ENCODE measurements at regions not wholly inside any gene's neighbourhood (a gene's known extent, or its start where the extent isn't known, plus 50 kb on each side); places are given as distances from the start of the nearest gene placed in this dataset.
A peak's percentile ranks its signal among the peaks of the same experiment; 100 is the strongest.

DNA sequence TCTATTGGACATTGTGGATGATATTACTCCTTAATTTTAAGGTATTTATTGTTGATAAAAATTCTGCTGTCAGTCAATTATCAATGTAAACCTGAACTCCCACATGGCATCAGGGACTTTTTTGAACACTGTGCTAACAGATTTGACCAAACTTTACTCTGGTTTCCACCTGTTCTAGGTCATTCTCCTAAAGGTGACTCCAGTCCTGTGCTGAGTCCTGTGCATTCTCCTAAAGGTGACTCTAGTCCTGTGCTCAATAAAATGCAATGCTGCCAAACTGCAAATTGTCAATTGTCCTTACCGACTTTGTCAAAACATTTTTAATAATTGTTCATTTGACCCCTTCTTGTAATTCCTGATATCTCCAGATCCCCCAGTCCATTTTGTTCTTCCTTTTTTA, 408.4 kb upstream of the EPHA7 start:
- DNase-seq (ENCODE audit: low spot score): no peak

DNA sequence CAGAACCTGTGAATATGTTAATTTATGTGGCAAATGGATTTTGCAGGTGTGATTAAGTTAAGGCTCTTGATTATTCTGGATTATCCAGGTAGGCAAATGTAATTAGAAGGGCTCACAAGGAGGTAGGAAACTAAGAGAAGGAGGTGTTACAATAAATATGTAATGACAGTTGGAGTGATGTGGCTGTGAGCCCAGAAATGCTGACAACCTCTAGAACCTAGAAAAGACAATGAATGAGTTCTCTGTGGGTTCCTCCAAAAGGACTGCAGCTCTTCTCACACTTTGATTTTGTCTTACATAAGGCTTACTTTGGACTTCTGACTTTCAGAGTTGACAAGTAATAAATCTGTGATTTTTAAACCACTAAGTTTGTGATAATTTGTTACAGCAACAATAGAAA, 406.6 kb upstream of the EPHA7 start:
- no peak for DNase-seq (ENCODE audit: low spot score)

DNA sequence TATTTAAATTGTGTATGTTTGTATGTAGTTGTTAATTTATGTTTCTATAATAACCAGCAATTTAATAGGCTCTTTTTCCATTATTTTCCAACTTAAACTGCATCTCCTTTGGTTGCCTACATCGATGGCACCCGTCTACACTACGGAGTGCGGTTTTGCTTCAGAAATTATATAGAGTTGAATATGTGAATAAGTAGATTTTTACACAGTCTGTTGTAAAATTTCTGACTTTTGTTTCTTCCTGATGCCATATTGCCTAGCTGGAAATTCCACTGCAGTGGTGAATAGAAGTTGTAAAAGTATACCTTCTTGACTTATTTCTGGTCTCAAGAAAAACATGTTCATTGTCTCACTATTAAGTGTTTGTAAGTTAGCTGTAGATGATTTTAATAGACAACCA, 404.1 kb upstream of the EPHA7 start:
- no peak for DNase-seq (ENCODE audit: low spot score)

DNA sequence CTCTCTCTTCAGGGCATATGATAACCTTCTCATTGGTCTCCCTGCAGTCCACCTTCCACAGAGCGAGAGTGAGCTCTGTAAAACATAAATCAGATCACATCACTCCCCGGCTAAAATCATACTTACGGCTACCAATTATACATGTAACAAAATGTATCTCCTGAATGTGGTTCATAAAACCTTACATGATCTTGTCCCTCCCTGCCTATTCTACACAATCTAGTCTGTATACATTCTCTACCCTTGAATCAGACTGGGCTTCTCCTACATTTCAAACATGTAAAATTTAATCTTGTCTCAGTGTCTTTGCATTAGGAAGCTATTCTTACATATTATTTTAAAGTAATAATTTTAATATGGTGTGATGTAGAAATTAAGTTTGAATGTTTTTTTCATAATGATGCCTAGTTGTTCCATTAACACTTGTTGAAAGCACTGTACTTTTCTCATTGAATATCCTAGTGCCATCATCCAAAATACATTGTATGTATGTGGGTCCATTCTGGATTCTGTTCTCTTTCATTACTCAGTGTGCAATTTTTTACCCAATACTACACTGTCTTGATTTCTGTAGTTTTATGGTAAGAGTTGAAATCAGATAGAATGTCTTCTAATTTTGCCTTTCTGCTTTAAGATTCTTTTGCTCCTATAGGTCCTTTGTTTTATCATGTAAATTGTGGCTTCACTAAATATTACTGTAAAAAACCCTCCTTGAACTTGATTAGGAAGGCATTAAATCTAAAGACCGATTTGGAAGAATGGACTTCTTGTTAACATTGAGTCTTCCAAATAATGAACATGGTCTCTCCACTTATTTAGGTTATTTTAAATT, 403.3 kb upstream of the EPHA7 start:
- no peak for DNase-seq (ENCODE audit: low spot score)

DNA sequence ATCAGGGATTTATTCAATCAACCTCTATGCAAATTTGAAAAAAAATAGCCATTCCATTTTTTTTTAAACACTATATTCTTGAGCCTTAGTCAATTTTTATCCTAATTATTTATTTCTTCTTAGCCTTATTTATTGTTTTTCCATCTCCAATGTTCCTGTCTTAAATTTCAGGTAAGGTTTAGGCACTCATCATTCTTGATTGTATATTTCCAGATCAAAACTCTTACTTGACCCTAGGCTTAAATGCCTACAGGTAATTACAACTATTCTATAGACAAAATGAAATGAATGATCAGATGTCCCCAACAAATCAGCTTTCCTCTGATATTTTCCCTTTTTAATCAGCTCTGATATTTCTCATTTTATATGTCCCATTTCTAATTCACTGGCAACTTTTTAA, 402.6 kb upstream of the EPHA7 start:
- no peak for DNase-seq (ENCODE audit: low spot score)

DNA sequence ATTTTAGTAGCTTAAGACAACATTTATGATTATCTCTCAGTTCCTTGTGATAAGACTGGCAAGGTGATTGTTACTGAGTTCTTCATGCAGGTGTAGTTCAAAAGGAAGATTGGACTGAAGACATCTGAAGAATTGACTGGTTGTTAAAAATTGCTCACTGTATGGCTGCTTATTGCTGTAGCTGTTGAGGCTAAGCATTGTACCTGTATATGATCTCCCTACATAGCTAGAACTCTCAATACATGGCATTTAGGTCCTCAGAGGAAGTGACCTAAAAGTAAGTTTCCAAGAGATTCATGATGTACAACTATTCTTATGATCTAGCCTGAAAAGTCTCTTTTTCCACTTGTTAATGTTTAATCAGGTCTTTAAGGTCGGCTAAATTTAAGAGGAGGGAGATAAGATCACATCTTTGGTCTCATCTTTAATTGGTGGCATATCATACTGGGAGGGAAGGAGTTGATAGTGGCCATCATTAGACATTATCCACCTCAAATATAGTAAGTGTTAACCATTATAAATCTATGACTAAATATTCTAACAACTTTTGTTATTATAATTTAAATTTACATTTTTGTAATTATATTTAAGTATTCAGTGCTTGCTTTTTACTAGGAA, 401.2 kb upstream of the EPHA7 start:
- DNase-seq (ENCODE audit: low spot score): no peak

DNA sequence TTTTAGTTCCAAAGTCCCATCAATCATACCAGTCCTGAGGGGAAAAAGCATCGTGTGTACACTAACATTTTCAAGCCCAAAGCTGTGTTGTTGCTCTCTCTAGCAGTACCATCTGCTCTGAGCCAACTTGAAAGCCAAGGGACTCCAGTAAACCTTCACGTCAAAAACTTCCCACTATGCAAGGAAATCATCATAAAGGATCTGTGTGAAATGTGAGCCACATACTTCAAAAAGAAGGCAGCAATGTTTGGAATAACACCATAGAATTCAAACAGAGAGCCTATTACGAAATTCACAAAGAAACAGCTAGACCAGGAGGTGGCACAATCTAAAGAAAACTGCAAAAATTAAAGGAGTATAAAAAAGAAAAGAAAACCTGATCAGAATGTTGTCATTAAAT, 399.8 kb upstream of the EPHA7 start:
- DNase-seq (ENCODE audit: low spot score): no peak

DNA sequence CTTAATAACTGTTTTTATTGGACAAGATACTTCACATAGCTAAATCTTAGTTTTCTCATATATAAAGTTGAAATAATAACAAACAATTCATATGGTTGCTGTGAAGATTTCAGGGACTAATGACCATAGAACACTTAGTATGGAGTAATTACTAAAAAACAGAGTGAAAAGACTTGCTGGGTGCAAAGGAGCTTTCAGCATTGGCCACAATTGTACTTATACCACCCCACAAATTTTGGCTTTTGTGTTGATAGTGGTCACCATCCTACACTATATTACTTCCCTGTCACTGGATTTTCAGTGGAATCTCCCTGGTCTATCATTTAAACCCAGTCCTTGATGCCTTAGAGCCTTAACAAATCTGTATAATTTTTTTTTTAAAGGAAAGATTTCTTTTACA, 398.6 kb upstream of the EPHA7 start:
- no peak for DNase-seq (ENCODE audit: low spot score)

DNA sequence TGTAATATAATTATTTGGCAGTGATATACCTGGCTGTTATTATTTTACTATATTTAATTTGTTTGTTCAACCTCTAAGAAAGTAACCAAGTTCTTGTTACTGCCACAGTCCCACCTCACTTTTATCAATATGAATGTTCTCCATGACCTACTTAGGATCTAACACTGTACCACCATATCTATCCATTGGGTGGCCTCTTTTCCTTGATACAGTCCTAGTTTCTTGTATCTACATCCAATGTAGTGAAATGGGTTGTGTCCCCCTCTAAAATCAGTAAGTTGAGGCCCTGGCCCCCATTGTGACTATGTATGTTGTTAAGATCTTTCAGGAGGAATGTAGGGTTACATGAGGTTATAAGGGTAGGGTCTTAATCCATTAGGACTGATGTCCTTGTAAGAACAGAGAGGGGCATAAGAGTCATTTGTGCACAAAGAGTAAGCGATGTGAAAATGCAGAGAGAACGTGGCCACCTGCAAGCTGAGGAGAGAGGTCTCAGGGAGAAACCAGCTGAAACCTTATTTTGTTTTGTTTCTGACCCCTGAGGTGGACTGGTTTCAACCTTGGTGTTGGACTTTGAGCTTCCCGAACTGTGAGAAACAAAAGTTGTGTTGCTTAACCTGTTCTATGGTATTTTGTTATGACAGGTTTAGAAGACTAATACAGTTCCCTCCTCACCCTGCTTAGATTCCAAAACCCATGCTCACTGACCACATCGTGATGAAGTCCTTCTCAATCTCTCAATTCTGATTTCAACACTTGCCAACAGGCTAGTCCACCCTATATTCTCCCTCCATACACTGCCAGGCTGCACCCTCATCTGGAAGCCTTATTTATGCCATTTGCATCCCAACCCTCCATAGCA, 387.3 kb upstream of the EPHA7 start:
- no peak for DNase-seq (ENCODE audit: low spot score)

DNA sequence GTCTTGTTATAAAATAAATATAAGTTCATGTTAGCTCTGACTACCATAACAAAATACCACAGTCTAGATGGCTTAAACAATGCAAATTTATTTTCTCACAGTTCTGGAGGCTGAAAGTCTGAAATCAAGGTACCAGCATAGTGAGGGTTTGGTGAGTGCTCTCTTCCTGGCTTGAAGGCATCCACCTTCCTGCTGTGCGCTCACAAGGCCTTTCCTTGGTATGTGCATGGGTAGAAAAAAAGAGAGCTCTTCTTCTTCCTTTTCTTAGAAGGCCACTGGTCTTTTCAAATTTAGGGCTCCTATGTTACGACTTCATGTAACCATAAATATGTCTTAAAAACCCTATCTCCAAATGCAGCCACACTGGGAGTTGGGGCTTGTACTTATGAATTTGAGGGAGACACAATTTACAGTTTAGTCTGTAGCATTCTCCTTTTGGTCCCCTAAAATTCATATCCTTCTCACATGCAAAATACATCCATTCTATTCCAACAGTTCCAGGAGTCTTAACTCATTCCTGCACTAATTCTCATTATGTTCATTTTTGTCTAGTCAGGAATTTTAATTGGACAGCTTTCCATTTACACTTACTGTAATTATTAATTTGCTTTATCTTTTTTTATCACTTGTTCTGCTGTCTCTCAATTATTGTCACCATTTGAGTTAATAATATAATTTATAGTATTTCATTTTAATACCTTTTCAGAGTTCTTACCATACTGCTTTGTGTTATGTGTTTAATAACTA, 381.9 kb upstream of the EPHA7 start:
- DNase-seq (ENCODE audit: low spot score): no peak

DNA sequence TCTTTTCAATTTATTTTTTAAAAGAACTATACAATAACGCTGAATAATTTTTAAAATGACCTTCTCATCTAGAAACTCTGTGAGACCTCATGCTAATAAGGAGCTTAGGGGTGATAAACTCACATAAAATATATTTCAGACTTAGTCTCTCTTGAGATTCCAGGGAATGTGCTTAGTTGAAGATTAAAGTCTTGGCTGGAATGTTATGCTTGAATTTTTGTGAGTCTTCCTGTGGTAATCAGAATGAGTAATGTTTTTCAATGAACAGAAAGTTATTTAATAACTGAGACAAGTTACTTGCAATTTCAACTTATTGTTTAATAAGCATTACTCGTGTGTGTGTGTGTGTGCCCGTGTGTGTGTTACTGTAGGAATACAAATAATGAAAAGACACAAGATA, 379.9 kb upstream of the EPHA7 start:
- DNase-seq (ENCODE audit: low spot score): no peak

DNA sequence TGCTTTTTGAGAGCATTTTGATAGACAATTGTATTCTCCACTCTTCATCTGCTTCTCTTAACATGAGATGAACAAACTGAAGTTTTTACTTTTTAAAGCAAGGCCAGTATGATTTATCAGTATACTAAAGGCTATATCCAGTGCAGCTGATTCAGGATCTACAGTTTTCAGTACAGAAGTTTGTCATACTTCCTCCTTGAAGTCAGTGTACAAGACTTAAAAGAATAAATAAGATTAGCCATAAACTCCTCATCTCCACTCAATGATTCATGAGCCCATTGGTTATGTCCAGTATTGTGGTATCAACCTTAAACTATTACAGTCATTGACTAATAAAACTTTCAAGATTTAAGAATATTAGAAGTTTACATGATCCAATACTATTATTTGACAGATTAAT, 374.8 kb upstream of the EPHA7 start:
- no peak for DNase-seq (ENCODE audit: low spot score)

DNA sequence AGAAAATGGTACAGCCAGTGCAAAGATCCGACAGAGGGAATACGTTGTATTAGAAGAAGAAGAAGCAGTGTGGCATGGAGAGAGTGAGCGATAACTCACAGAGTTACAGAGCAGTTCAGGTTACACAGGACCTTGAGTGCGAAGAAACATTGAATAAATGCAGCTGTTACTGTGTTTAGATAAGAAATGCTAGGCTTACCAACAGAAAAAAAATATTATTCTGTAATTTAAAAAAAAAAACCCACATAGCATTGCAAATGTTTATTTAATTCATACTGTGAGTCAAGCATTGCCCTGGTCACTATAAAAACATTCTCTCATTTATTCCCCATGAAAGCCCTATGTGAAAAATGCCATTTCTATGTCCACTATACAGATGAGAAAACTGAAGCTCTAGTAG, 373.4 kb upstream of the EPHA7 start:
- no peak for DNase-seq (ENCODE audit: low spot score)

DNA sequence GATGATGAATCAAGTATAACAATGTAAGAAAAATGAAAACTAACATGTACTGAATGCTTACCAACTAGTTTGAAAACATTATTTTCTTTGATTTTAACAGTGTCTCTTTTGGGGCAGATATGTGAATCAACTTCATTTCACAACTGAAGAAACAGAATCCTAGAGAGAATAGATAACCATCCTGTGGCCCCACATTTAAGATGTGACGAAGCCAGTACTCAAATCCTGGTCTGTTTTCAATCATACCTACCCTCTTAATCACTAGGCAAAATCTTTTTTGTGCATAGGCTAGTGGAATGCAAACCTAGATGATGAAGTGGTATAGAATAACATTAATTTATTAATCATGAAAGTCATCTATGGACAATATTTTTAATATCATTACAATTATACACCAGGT, 371.6 kb upstream of the EPHA7 start:
- no peak for DNase-seq (ENCODE audit: low spot score)

DNA sequence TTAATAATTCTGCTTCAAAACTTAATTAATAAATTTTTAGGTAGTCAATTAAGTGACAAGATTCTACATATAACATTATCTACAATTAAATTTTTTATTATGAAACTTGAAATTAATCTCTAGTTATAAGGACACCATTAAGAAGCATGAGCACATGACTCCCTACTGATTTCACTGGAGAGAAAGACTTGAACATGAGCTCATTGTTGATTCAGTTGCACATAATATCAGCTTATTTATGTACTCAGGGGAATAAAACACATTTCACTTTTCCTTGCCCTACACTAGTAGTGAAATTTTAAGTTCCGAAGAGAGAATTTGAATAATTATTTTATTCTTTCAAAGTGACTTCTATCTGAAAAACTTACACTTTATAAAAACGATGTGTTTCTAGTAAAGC, 370.2 kb upstream of the EPHA7 start:
- DNase-seq (ENCODE audit: low spot score): no peak

DNA sequence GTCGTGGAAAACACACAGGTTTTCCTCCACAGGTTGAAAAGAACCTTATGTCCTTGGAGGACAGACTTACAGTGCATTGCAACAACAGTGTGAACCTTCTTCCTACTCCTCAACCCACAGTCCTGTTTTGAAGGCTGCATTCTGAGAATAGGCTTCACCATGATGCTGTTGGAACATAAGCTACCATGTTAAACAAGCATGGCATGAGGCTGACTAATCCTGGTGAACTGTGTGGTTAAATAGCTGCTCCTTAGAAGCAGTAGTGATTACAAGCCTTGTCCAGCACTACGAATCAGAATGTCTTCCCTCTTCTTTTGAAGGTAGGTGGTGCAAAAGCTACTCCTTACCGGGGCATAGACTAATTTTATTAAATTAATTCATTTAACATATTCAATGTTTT, 368.5 kb upstream of the EPHA7 start:
- no peak for DNase-seq (ENCODE audit: low spot score)

DNA sequence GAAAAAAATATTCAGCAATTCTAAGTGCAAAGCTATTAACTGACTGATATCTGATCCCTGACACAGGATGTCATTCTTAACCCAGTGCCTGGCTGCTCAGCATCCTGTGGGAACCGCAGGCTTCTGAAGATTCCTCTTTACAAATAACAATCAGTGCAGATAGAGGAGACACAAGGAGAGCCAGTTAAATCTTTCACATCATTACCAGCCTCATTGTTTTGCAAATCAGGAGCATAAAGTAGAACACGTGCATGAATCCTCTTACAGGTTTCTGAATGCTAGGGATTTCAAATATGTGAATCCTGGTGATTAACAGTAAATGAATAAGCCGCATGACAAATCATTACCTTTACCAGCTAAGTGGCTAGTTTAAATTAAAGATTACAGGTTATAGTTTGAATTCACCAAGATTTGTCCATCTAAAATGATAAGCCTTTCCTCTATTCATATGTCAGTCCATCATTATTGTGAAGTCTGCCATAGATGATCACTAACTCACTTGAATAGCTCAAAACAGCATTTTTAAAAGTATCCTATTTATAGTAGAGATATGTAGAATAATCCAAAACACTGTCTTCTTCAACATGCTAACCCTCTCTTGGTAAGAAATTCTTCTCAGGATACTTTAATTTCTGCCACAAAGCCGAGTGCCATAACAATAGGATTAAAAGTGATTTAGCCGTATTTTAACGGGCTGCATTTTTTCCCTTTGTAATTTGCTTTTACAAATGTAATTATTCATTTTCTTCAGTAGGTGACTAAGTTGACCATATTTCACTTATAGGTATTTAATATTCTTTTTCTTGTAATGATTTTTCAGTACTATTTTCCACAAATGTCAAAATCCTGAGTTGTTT, 367.3 kb upstream of the EPHA7 start:
- peak; percentile 16 for DNase-seq (ENCODE audit: low spot score)

DNA sequence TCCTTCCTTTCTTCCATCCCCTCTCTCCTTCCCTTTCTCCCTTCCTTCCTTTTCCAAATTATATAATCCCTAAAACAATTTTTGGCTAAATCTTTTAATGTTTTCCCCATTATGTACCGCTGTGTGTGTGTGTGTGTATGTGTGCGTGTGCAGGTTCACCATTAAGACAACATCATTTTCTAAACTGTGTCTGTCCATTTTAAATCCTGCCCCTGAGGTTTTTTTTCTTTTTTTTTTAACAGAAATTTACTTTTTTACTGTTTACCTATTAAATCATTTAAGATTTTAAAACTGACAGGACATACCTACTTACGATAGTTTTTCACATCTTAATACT, 366.3 kb upstream of the EPHA7 start:
- no peak for DNase-seq (ENCODE audit: low spot score)

DNA sequence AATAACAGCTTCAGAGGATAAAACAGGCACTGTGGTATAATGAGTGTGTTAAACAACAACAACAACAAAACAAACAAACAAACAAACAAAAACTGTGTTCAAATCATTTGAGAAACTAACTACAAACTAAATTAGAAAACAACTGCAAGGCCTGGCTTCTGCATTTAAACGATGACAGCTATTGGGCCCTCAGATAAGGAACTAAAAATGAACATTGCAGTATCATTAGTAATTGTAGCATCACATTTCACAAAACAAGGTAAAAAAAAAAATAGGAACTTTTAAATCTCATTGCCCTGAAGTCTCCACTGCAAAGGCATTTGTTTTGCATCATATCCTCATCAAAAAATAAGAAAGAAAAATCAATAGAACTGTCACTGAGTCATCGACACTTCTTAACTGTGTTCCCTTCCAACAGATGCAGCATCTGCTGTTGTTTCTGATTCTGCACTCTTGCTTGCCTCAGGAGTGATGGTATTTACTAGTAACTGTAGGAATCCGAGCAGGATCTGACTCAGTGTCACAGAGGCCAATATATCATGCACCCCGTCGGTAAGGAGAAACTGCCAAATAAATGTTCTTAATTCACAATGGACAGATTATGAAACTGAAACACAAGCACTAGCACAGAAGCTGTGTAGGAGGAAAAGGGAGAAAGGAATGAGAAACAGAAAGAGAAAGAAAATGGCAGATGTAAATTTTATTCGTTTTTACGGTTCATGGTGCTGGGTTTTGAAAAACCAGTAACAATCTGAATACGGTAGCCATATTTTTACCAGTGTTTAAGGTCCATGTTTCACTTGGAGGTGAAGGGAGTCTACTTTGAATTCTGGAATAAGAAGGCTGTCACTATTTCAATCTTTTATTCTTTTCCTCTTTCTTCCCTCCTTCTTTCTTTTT, 365.7 kb upstream of the EPHA7 start:
- DNase-seq (ENCODE audit: low spot score): peak; percentile 8

DNA sequence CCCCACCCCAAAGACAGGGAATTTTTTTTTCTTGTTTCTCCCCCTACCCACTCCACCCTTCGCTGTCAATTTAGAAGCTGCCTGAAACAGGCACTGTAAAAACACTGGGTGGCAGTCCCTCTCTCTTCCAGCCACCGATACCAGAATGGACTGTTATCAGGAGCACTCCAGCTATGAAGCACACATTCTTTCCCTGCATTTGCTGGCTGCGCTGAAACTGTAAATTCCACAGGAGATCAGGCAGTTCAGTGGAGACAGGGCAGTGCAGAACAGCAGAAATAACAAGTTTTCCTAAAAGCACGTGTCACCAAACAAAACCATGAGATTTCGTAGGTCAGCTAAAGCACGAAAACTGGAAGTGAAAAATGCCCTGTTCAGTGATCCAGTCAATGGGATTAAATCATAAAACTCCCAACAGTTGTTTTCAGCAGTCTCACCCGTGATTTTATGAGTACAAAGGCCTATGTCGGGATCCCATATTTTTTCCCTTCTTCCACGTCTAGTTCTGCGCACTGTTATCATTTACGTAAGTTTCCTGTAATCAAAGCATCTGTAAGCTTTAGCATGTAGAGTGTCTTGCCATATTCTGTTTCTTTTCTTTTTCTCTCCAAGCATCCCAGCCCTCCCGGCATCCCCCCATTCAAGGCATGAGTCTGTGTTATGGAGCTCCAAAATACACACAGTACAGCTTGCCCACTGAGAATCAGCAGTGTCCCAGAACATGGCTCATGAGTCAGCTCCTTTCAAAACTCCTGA, 359.9 kb upstream of the EPHA7 start:
- DNase-seq (ENCODE audit: low spot score): no peak

All from COLO829 (cell line).